ENCODE measurements at regions not wholly inside any gene's neighbourhood (a gene's known extent, or its start where the extent isn't known, plus 50 kb on each side); places are given as distances from the start of the nearest gene placed in this dataset.
"Not testable (repeated sequence)": the region's sequence is repeated elsewhere in the genome, so short reads cannot be mapped to it uniquely, and the experiment has no call there.

DNA sequence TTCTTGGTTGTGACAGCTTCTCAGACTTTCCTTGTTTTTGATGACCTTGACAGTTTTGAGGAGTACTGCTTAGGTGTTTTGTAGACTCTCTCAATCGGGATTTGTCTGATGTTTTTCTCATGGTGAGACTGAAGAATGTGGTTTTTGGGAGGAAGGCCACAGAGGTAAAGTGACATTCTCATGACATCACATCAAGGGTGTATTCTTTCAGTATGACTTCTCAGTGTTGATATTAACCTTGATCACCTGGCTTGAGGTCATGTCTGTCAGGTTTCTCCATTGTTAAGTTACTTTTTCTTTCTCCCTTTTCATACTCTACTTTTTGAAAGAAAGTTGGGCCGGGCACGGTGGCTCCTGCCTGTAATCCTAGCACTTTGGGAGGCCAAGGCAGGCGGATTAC is 269.9 kb downstream of the ZNF37A start:
- H3K9me3 ChIP-seq; DNase-seq; H3K4me1 ChIP-seq; H3K27me3 ChIP-seq; H3K4me3 ChIP-seq; H3K27ac ChIP-seq; H3K9ac ChIP-seq (ENCODE audit: low read depth in 2 of 2, low read length in 2 of 2); H3K36me3 ChIP-seq: not testable (repeated sequence)
- intact Hi-C loops (cut with DNase I), result loop anchor here (10.0 kb wide), 1 partner anchor 379 kb away; no protein-coding TSS in a partner anchor

DNA sequence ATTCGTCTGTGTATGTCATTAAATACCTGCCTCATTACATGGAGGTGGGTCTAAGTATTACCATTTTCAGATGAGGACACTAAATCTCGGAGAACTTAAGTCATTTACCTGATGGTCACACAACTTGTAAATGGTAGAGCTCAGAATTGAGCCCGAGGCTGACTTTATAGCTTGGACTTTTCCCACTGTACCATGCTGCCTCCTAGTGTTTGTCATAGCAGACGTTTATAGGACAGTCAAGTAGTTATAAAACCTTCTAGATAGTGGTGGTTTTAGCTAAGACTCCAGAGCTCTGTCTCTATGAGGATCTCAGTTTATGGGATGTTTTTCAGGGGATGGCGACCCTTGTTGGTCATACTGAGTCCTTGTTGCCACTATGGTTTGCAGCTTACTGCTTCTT is 271.8 kb downstream of the ZNF37A start:
- not testable (repeated sequence) for H3K36me3 ChIP-seq; H3K27me3 ChIP-seq; H3K27ac ChIP-seq; H3K4me1 ChIP-seq; H3K4me3 ChIP-seq; H3K9me3 ChIP-seq; H3K9ac ChIP-seq (ENCODE audit: low read depth in 2 of 2, low read length in 2 of 2)
- intact Hi-C loops (cut with DNase I), result loop anchor here (10.0 kb wide), 1 partner anchor 381 kb away; no protein-coding TSS in a partner anchor
- DNase-seq, result peak; percentile 42

DNA sequence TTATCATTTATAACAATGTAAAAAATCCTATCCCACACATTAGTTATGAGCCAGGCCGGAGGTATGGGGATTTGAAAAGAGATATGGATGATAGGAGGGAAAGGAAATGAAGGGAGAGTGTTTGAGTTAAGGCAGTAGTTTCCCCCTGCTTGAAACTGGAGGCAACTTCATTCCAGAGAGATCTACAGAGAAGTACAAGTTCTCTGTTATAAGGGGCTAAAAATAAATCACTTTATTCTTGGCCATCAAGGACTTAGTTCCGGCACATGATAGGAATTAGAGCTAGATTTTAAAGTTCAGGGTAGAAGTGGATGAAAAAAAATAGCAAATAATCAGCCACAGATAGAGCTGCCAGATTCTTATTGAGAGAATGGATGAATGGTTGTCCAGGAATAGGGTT is 289.7 kb downstream of the ZNF37A start:
- DNase-seq; H3K4me1 ChIP-seq; H3K9me3 ChIP-seq; H3K27ac ChIP-seq; H3K9ac ChIP-seq (ENCODE audit: low read depth in 2 of 2, low read length in 2 of 2); H3K4me3 ChIP-seq; H3K36me3 ChIP-seq; intact Hi-C loops (cut with DNase I); H3K27me3 ChIP-seq: not testable (repeated sequence)

DNA sequence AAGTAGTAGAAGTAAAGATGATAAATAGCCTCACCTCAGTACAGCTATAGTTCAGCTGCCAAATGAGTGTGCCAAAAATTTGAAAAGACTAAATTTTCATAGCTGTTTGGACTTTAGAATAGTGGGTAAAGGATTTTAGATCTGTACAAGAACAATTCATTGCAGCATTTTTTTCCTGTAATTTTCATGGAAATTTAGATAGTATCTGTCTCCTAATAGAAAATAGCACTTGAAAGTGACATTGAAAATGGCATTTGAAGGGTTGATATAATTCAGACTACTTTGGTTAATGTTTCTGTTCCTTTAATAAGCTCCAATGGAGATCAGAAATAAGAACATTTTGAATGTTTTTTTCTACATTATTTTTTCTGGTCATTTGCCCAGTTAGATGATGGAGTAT is 292.7 kb downstream of the ZNF37A start:
- H3K27ac ChIP-seq; H3K9me3 ChIP-seq; H3K27me3 ChIP-seq; DNase-seq; H3K36me3 ChIP-seq; H3K4me3 ChIP-seq; H3K4me1 ChIP-seq; intact Hi-C loops (cut with DNase I); H3K9ac ChIP-seq (ENCODE audit: low read depth in 2 of 2, low read length in 2 of 2): not testable (repeated sequence)

DNA sequence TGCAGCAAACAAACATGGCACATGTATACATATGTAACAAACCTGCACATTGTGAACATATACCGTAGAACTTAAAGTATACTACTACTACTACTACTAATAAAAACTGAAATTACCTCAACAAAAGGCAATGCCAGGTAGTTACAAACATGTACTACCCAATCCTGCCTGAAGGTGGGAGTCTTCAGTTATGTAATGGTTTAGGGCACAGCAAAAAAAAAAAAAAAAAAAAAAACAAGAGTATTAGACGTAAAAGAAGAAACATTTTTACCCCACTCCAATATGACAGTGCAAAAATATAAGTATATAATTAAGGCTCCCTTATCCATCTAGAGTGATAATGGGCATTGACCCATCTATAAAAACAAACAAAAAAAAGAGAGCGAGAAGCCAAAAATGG is 296.6 kb downstream of the ZNF37A start:
- intact Hi-C loops (cut with DNase I); H3K36me3 ChIP-seq; H3K27ac ChIP-seq; H3K4me3 ChIP-seq; H3K9me3 ChIP-seq; H3K9ac ChIP-seq (ENCODE audit: low read depth in 2 of 2, low read length in 2 of 2); H3K27me3 ChIP-seq; H3K4me1 ChIP-seq: not testable (repeated sequence)
- peak; percentile 32 for DNase-seq
- TF ChIP-seq, protein P1, sequence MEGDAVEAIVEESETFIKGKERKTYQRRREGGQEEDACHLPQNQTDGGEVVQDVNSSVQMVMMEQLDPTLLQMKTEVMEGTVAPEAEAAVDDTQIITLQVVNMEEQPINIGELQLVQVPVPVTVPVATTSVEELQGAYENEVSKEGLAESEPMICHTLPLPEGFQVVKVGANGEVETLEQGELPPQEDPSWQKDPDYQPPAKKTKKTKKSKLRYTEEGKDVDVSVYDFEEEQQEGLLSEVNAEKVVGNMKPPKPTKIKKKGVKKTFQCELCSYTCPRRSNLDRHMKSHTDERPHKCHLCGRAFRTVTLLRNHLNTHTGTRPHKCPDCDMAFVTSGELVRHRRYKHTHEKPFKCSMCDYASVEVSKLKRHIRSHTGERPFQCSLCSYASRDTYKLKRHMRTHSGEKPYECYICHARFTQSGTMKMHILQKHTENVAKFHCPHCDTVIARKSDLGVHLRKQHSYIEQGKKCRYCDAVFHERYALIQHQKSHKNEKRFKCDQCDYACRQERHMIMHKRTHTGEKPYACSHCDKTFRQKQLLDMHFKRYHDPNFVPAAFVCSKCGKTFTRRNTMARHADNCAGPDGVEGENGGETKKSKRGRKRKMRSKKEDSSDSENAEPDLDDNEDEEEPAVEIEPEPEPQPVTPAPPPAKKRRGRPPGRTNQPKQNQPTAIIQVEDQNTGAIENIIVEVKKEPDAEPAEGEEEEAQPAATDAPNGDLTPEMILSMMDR (IDR thresholded peaks at IDR 0.05), result peak; percentile 20

DNA sequence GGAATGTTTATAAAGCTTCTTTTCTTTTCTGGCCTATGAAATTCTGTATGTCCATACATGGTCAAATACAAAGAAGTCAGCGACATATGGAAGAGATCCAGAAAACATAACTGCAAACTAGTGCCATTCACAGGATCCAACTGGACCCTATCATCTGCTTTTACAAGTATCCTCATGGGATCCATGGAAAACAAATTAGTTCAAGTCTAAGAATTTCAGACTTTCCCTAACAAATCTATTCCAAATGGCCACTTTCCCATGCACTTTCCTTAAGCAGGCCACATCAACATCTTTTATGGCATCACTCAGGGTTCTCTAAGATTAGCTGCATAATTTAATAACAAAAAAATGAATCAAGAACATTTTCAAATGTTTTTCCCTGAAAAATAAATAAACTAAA is 301.3 kb downstream of the ZNF37A start:
- H3K27ac ChIP-seq; H3K4me3 ChIP-seq; DNase-seq; H3K36me3 ChIP-seq; H3K27me3 ChIP-seq; H3K9ac ChIP-seq (ENCODE audit: low read depth in 2 of 2, low read length in 2 of 2); H3K9me3 ChIP-seq; H3K4me1 ChIP-seq; intact Hi-C loops (cut with DNase I): not testable (repeated sequence)

DNA sequence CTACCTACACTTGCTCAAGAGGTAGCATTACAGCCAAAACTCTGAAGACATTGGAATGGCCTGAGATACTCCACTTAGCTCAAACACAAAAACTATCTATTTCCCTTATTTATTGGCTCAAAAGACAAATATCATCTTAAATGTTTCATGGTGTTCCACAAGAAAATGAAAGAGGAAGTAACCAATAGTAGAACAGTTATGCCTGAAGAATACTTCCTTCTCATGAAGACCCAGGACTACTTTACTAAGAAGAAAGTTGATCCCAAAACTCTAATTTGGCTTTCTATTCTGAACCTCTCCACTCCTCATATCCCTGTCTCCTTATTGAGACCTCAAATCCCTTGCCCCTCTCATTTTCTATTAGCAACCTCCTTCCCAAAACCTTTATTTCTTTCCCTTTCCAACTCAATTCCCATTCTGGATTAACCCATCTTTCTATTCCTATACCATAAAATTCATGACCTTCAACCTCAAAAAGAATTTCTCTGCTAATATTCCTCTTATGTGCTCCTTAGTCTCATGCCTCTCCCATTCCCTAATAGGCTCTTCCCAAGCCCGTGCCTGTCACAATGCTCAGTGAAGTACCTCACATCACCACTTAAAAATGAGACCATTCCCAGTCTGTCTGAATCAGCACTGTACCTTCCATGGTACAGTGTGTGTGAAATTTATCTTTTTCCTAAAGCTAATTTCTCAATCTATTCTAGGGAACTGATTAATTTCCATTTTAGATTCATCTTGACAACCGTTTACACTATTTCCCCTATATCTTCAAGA is 302.2 kb downstream of the ZNF37A start:
- H3K36me3 ChIP-seq; H3K27me3 ChIP-seq; H3K9ac ChIP-seq (ENCODE audit: low read depth in 2 of 2, low read length in 2 of 2); DNase-seq; H3K4me1 ChIP-seq; H3K9me3 ChIP-seq; intact Hi-C loops (cut with DNase I); H3K27ac ChIP-seq; H3K4me3 ChIP-seq: not testable (repeated sequence)

DNA sequence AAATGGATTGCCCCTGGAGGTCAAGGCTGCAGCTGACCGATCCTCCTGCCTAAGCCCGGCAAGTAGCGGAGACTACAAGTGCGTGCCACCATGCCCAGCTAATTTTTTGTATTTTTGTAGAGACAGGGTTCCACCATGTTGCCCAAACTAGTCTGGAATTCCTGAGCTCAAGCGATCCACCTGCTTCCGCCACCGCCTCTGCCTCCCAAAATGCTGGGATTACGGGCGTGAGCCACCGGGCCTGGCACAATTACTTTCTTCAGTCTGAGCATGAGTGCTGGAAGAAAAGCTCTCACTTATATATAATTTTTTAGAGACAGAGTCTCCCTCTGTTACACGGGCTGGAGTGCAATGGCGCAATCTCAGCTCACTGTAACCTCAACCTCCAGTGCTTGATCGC is 307.4 kb downstream of the ZNF37A start:
- H3K27me3 ChIP-seq; H3K9me3 ChIP-seq; DNase-seq; H3K4me1 ChIP-seq; H3K9ac ChIP-seq (ENCODE audit: low read depth in 2 of 2, low read length in 2 of 2); H3K36me3 ChIP-seq; intact Hi-C loops (cut with DNase I): not testable (repeated sequence)
- Histone ChIP-seq H3K4me3 (peak overlapping the region; percentile 56), H3K27ac (peak overlapping the region; percentile 96)

DNA sequence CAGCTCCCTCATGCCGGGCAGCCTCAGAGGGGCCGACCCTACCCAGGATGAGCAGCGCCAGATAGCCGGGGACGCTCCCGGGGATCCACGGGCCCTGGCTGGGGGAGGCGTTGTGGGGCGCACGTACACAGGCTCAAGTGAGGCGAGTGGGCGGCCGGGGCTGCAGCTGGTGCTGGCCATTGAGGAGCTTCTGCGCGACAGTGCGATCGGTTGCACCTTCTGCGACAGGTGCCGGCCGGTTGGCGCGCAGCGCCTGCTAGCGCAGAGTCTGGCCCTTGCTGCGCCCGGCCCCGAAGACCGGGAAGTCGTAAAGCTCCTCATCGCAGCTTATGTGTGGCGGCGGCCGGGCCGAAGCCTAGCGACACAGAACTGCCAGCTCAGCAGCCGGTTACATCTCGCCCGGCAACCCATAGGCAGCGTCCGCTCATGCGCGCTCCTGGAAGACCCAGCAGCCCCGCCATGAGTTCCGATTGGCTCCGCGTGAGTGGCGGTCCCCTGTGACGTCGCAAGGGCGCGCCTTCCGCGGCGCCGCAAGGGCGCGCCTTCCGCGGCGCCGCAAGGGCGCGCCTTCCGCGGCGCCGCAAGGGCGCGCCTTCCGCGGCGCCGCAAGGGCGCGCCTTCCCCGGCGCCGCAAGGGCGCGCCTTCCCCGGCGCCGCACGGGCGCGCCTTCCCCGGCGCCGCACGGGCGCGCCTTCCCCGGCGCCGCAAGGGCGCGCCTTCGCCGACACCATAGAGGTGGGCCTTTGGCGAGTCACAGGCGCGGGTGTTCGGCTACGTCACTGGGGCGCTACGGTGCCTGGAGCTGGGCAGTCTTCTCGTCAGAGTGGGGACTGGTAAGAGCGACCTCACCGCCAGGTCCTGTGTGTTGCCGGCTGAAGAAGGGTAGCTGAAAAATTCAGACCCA is 308.6 kb downstream of the ZNF37A start:
- H3K4me1 ChIP-seq; intact Hi-C loops (cut with DNase I); H3K9me3 ChIP-seq; H3K36me3 ChIP-seq; H3K27me3 ChIP-seq: not testable (repeated sequence)
- H3K9ac ChIP-seq (ENCODE audit: low read depth in 2 of 2, low read length in 2 of 2), result peak overlapping the region; percentile 81 to 88
- H3K27ac ChIP-seq, result peak overlapping the region; percentile 96
- H3K4me3 ChIP-seq, result peak overlapping the region; percentile 56
- DNase-seq, result peak; percentile 95

DNA sequence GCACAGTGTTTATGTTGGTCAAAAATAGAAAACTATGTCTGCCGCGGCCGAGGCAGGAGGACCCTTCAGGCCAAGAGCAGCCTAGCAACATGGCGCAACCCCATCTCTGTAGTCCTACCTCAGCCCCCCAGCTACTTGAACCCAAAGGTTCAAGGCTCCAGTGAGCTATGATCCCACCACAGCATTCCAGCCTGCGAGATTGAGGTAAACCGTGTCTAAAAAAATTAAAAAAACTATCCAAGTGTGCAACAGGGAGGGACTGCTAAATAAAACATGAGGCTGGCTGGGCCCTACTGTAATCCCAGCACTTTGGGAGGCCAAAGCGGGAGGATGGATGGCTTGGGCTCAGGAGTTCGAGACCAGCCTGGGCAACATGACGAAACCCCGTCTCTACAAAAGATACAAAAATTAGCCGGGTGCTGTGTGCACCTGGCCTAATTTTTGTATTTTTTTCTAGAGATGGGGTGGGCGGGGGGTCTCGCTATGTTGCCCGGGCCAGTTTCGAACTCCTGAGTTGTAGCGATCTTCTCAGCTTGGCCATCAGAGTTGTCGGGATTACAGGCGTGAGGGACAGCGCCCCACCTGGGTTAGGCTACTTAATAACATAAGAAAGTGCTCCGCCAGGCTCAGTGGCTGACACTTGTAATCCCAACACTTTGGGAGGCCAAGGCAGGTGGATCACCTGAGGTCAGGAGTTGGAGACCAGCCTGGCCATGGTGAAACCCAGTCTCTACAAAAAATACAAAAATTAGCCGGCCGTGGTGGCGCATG is 309.4 kb downstream of the ZNF37A start:
- Histone ChIP-seq H3K9ac (ENCODE audit: low read depth in 2 of 2, low read length in 2 of 2) (peak overlapping the region in 1 of 2 donors; percentile 60), H3K27ac (peak overlapping the region; percentile 84), H3K4me3 (peak overlapping the region; percentile 30)
- H3K9me3 ChIP-seq; H3K4me1 ChIP-seq; H3K36me3 ChIP-seq; H3K27me3 ChIP-seq; intact Hi-C loops (cut with DNase I): not testable (repeated sequence)
- peak; percentile 18 for DNase-seq

DNA sequence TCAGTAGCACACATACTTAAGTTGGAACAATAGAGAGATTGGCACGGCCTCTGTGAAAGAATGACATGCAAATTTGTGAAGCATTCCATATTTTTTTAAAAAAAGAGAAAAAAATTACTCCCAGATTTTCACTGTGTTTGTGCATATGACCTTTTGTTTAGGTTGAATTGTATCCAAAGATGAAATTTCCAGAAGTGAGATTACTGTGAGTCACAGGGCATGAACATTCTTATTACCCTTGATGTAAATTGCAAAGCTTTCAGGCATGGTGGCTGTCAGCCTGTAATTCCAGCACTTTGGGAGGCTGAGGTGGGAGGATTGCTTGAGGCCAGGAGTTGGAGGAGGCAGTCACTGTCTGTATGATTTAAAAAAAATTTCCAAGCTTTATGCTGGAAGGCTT is 329.5 kb downstream of the ZNF37A start:
- H3K9ac ChIP-seq (ENCODE audit: low read depth in 2 of 2, low read length in 2 of 2); H3K36me3 ChIP-seq; DNase-seq; H3K4me3 ChIP-seq; H3K4me1 ChIP-seq; H3K9me3 ChIP-seq; H3K27ac ChIP-seq; H3K27me3 ChIP-seq; intact Hi-C loops (cut with DNase I): not testable (repeated sequence)

DNA sequence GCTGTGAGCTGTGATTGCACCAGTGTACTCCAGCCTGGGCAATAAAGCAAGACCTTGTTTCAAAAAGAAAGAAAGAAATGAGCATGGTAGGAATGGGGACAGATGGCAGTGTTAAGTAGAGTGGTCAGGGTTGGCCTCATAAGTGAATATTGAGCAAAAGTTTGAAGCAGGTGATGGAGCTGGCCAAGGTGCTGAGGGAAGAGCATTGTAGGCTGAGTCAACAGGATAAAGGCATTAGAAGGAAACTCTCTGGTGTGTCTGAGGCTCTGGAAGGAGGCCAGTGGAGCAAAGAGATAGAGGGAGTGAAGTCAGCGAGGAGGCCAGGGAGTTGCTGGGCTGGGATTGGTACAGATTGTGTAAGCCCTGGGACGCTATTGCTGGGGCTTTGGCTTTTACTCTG is 336.1 kb downstream of the ZNF37A start:
- intact Hi-C loops (cut with DNase I); H3K36me3 ChIP-seq; H3K9me3 ChIP-seq; H3K4me3 ChIP-seq; H3K27me3 ChIP-seq; H3K4me1 ChIP-seq; H3K9ac ChIP-seq (ENCODE audit: low read depth in 2 of 2, low read length in 2 of 2); DNase-seq; H3K27ac ChIP-seq: not testable (repeated sequence)
